ENCODE measurements at regions not wholly inside any gene's neighbourhood (a gene's known extent, or its start where the extent isn't known, plus 50 kb on each side); places are given as distances from the start of the nearest gene placed in this dataset.

DNA sequence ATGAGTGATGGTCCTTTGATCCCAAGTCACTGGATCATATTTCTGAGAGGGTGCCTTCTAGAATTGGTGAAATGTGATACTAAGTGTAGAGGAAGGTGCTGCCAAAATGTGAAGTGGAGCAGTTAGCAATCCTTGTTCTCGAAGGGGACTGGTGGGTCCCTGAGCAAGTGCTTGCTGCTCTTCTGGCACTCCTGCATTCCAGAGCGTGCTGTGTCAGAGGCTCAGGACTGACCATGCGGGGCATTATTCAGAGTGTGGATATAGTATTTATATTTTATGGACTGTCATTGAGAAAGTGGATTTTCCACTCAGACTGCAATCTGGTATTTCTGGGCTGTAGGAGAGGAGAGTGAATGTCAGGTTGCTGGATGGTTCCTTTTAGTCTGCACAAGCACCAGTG lies 152.6 kb upstream of the KL start:
- DNase-seq = no peak

DNA sequence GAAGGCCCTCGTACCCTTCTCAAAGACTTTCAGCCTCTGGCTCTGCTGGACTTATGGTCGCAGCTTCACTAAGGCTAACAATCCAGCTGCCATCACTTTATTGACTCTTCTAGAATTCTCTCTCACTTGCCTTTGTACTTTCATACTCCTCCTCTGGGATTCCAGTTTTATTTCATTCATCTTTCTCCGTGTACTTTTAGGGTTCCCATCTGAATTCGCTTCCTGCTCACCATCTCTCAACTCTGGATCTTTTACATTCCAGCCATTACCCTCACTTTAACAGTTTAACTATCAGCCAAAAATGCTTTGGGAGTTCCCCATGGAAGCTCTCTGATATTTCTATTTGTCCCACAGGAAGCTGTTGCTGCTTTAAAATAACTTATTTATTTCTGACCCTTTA lies 149.3 kb upstream of the KL start:
- DNase-seq = no peak

DNA sequence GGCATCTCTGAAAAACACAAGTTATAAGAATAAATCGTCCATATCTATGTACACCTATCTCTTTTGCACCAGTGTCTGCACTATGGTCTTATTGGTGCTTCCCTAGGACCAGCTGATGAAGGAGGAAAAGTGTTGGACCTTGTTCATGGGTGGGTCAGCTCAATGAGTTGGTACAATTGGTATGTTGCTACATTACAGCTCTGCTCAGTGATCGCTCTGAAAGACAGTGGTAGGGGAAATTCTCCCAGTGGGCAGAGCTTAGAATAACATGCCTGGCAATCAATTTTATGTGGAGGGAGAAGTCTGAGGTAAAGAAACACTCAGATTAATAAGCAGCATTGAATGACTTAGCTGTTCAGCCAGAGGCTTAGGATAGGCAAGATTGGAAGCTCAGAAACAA lies 138.7 kb upstream of the KL start:
- no peak for DNase-seq

DNA sequence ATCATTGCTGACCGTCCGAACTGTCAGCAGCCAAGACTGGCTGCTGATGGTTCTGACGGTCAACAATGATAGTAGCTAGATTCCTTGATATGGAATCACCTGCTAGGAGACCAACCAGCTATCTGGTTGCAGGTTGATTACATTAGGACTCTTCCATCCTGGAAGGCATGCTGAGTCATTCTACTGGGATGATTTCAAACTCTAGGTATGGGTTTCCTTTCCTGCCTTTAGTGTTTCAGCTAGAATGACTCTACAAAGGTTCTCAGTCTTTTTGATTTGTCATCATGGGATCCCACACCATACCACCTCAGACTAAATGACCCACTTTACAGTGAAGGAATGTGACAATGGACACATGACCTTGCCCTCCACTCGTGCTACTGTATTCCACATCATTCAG lies 138.1 kb upstream of the KL start:
- DNase-seq = no peak

DNA sequence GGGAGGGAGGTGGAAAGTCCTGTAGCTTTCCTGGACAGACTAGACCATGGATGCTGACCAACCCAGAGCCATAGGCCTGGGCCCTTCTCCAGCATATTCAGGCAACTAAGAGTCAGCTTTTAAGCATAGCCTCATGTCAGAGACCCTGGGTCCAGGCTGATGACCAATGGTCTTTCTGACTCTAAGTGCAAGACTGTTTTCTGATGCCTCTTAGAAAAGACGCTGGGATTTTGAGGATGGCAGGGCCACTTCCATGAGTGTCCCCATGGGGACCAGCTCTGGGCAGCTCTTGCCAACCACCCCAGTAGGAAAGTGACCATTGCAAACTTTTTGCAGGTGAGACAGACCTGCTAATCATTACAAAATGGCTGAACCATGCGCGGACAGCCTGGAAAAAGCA lies 135.6 kb upstream of the KL start:
- DNase-seq = no peak

DNA sequence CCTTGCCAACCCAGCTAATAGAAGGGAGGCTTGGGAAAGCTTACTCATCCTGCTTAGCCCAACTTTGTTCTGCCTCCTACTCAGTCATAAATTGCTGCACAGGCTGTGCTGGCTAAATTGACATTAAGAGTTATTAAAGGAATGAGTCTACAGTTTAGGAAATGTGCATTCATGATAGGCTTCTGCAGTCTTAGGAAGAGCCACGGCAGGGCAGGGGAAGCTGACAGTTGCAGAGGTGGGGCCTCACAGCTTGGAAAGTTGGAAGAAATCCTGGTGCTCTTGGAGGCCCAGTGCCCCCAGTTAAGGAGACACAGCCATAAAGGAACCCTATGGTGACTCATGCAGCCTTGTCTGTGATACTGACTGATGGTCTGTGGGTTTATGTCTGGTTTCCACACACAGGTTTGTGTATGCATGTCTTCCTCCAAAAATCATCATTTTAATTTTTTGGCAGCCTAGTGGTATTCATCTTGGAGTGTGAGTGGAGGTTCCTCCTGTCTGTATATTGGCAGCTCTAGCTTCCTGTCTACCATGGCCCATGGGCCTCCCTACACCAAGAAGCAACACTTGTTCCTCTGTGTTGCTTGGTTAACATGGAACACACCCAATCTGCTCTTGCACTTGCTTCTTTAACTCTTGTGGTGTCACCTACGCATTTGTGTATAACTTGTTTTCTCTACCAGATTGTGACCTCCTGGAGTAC lies 135.0 kb upstream of the KL start:
- peak; percentile 37 for DNase-seq

DNA sequence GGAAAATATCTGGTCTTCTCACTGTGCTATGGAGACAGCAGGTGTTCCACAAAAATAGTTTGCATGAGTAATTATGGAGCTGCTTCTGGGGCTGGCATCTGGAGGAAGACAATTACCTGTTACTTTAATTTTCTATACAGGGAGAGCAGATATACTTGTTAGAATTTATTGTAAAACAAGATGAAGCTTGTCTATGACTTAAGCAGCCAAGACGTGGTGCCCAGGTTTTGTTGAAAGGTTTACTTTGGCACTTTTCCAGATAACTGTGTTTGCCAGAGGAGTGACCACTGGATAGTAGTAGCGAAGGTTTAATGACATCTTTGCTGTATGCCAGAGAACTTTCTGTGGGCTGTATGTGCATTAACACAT lies 134.5 kb upstream of the KL start:
- DNase-seq = peak; percentile 93

DNA sequence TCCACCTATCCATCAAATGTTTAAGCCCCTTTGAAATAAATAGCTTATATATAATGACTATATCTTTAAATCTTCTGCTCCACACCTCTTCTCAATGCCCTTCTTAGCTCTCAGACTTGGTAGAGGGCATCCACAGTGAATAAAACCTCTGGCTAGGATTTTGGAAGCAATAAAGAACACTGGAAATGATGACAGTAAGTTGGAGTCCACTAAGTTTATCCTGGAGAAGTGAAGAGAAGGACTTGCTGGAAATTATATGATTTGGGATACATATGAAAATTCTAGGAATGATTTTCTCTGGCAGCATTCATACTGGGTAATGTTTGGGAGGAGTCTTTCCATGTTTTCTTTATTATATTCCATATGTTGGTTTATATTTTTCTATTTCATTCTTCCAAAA lies 133.5 kb upstream of the KL start:
- DNase-seq = no peak

DNA sequence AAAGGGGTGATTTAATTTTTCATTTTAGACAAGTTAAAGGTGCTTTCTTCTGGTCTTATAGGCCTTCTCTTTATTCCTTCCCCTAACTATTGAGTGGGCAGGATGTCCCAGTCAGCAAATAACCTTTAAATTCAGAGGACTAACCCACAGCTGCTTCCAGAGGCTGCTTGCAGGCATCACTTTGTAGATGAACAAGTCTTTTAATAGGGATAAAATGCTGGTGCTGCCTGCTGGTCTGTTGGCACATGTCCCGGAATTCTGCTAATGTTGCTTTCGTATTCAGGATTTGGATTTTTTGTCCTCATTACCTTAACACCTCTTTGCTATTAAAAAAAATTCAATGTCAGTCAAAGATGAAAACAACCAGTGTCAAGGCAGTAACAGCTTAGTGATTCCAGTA lies 132.7 kb upstream of the KL start:
- DNase-seq = peak; percentile 94

DNA sequence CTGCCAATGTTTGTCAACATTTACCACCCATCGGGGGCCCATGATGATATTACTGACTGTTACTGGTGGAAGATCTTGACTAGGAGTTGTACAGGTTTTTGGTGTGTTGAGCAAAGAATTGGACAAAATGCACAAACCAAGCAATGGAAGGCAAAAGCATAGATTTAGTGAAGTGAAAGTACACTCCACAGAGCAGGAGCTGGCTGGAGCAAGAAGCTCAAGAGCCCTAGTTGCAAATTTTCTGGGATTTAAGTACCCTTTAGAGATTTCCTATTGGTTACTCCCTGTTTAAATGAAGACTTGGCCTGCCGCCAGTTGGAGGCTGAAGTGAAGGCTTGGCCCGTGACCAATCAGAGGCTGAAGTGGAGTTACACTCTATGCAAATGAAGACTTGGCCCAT lies 128.6 kb upstream of the KL start:
- no peak for DNase-seq

DNA sequence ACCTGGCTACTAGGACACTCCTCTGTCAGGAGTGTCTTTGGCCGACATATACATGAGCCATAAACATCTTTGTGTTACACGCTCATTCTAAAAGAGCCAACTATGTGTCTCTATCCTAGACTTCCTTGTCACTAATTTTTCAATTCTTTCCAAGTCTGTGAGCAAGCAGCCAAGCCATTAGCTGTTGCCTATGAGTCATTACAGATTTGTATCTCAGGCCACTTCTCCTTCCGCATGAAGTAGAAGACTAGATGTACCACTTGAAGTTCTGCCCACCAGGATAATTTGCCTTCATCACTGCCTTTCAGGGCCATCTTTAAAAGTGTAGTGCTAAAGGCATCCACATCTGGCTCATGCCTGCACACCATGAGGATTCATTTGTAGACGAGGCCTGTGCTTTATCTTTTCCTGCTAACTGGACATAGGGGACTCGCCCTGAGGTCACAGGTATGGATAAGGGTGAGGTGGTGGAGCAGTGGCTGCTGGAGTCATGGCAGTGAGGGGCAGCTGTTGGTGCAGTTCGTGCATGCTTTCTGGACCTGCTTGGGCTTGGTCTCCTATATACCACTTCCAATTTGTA lies 126.1 kb upstream of the KL start:
- DNase-seq = no peak

DNA sequence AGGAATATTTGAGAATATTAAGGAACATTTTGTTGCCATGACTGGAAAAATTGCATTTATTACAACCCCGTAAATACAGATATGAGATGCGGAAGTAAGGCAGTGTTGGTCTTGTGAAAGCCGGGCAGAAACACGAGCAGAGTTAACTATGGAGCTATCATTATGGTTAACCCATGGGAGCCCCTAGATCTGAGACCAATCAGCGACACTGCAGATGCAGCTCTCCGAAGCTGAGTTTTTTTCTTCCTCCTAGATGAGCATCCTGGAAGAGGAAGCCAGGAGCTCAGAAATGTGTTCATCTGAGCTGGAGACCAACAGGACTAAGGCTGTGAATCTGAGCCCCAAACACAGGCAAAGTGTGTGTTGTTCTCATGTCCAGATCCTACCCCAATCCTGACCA lies 123.0 kb upstream of the KL start:
- DNase-seq = no peak

DNA sequence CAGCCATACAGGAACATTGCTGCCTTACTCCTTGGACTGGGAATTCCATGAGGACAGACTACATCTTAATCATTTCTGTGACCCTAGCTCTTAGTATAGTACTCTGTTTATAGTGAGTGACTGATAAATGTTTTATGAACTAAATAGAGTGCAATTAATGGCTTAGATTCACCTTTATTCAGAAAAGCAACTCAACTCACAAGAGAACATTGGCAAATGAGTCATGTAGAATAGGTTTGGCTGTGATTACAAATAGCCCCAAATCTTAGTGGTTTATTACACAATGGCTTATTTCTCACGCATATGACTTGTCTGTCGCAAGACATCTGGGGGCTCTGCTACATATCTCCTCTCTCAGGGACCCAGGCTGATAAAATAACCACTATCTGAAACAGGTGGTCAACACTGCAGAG lies 121.6 kb upstream of the KL start:
- no peak for DNase-seq

DNA sequence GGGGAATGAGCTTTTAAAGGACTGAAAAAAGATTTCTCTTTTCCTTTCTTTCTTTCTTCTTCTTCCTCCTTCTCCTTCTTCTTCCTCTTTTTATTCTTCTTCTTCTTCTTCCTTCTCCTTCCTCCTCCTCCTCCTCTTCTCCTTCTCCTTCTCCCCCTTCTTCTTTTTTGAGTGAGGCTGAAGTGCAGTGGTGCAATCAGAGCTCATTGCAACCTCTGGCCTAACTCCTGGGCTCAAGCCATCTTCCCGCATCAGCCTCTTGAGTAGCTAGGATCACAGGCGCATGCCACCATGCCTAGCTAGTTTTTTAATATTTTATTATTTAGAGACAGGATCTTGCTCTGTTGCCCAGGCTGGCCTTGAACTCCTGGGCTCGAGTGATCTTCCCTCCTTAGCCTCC lies 120.9 kb upstream of the KL start:
- DNase-seq = no peak

DNA sequence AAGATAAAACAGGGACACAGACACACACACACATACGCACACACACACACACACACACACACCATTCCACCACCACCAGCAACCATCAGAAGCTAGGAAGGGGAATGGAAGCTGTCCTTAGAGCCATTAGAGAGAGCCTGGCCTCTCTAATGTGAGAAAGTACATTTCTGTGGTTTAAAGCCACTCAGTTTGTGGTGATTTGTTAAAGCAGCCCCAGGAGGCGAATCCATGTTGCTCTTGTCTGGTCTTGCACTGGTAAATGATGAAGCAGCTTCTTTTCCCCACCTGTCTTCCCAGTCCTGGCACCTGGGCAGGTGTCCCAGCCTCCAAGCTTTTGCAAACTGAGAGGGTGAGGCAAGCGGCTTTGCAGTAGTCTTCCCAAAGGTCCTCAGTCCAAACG lies 118.9 kb upstream of the KL start:
- DNase-seq = no peak

DNA sequence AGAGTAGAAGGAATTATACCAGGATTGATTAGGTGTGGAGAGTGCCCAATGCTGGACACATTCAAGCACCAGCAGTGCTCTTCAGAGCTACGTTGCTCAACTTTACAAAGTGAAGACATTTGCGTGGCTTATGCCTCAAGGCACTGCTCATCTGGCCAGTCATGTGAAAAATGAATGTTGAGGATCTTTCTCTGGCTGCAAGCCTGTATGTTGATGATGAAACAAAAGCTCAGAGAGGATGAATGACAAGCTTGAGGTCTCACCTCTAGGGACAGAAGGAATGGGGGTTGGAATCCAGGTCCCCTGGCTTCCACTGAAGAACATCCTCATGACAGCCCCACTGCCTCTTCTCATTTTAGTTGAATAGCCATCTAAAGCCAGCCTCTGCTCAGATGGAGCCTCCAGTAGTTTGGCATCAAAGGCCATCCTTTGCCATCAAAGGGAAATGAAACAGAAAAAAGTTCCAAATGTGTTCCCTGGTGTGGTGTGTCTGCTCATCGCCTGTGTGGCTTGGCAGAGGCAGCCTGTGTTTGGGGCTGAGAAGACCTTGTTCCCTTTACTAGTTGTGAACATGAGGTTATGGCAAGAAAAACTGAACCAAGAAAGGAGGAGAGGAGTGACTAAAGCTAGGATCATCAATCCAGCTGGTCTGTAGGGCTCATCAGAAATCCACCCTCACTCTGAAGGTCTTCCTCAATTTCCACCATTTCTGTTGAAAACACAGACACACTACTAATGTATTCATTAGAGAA lies 114.0 kb upstream of the KL start:
- no peak for DNase-seq

DNA sequence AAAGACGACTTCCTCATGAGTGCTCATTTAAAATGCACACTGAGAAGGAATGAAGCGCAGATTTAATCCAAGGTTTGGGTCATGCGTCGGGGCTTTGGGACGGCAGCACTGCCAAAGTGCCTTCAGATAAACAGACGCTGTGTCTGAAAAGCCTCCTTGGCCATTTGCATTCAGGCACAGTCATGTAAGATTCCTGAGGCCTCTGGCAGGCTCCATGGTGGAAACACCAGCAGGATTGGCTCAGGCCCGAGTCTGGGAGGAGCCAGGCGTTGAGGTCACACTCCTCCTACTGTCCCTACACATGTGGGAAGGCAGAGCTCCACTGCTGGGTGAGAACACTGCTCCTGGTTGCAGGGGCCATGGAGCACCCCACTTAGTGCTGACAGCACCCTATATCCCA lies 113.3 kb upstream of the KL start:
- no peak for DNase-seq

DNA sequence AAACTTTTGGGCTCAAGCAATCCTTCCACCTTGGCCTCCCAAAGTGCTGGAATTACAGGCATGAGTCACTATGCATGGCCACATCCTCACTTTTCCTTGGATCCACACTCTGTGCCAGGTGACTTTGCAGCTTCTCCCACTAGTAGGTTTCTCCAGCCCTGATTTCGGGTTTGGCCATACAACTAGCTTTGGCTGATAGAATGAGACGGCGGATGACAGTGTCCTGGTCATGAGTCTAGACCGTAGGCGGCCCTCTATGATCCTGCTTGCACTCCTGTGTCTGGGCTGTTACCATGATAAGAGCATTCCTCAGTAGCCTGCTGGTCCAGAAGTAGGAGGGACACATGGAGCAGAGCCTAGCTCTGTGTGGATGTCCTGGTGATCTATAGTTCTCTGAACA lies 112.5 kb upstream of the KL start:
- DNase-seq = no peak

DNA sequence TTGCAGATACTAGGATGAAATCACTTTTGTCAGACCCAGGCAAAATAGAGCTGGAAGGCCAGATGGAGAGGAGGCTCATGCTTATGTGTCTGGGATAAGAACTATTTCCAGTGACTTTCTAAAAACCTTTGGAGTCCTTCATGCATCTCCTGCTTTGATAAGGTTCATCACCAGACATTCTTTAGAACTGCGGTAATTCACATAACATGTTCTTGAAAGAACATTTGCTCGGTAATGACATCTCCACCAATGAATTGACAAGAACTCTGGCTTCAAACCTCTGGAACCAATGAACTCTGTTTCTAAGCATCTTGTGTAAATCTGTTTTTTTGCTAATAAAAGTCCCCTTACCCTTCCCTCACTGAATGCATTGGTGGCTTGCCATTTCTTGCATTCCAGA lies 112.0 kb upstream of the KL start:
- DNase-seq = no peak

DNA sequence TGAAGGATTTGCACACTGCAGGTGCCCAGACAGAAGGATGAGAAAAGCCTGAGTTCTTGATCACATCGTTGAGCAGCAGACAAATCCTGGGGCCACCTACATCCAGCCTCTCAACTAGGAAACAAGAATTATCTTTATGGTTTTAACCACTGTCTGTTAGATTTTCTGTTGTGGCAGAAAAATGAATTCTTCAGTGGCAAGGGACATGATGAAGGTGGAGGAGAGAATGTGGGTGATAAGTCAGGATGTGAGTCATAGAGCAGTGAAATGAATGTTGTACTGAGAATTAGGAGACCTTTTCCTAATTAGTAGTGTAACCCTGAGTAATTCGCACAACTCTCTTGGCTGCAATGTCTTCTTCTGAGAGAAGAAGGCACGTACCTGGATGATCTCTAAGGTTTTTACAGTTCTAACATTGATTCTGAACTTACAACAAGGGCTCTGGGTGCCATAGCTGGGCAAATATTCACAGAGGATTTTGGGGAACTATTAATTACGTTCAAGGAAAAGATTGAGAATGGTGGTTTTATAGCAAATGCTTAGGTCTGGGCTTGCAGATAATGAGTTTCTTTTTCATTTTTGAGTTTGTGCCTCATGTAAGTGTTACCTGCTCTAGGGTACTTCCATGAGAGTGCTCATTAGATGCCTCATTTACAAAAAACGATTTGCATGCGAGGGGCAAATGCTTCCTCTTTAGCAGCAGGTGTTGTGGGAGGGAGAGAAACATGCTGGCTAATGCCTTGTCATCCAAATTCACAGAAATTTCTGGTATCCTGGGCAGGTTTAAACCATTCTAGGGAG lies 111.0 kb upstream of the KL start:
- DNase-seq = no peak

DNA sequence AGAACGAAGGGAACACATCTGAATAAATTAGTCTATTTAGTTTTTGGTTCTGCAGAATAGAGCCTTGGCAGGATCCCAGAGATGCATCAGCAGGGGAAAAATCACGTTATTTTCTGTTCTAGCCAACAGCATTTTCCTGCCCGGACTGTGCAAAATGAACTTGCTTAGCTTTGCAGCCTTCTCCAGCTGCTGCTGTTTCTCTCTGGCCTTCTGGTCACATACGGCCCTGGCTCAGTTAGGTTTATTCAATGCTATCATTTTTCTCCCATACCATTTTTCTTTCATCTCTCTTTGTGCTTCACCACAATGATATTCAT lies 110.4 kb upstream of the KL start:
- DNase-seq = peak; percentile 30

DNA sequence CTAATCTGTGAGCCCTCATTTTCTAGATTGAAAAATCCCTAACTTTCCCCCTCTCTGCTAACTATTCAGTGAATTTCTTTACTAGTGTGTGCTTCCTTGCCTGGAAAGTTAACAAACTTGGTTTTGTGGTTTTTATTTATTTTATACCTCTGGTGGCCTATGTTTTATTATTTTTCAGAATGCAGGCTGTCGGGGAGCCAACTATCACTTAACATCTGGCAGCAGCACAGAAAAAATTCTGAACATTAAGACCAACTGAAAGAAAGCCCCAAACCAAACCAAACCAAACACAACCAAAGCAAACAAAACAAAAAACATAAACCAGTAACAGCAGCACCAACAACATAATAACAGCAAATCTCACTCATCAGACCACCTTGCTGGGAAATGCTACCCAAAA lies 109.0 kb upstream of the KL start:
- no peak for DNase-seq

DNA sequence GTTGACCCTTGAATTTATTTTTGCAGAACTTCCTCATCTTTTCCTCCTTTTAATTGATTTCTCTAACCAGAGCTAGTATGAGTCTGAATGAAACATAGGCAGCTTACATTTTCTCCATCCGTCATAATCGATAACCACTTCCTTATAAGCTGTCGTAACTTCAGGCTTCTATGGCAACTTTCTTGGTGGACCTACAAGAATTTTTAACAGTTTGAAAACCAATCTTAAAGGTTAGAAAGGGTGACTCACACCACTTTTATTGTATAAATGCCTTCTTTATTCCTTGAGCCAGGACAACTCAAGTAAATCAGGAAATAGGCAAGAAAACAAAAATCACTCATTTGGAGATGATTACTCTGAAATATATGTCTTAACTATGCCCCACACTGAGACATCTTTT lies 105.7 kb upstream of the KL start:
- no peak for DNase-seq

DNA sequence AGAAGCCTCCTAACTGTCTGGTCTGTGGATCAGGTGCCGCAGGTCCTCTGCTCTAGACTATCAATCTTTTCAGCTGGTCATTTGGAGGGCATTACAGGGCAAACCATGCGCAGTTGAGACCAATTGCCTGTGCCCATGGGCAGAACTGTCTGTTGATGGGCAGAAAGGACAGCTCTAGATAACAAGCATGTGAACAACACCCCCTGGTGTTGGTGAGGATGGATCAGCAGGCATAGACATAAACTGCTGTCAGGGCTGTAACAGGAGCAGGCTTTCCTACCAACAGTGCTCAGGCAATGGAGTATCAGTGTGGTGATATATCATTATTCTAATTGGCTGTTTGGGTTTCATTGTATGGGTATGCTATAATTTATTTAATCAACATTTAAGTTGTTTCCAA lies 104.7 kb upstream of the KL start:
- peak; percentile 77 for DNase-seq
